ENCODE measurements at regions not wholly inside any gene's neighbourhood (a gene's known extent, or its start where the extent isn't known, plus 50 kb on each side); places are given as distances from the start of the nearest gene placed in this dataset.
"Not testable (repeated sequence)": the region's sequence is repeated elsewhere in the genome, so short reads cannot be mapped to it uniquely, and the experiment has no call there.

GRCh38 chr3:163722405-163722804 is 1355.9 kb downstream of the SI start:
- no peak for TF ChIP-seq CTCF (IDR thresholded peaks at IDR 0.05; ENCODE audit: control insufficient read depth, insufficient read depth, low read depth, low read length, missing control alignments)
- DNase-seq (ENCODE audit: low read depth), result no peak
- no peak overlapping the region for H3K4me3 ChIP-seq (ENCODE audit: control insufficient read depth, low read depth, low read length)

- no peak for TF ChIP-seq CTCF (IDR thresholded peaks at IDR 0.05; ENCODE audit: control insufficient read depth, insufficient read depth, low read depth, low read length, missing control alignments)
- H3K4me3 ChIP-seq (ENCODE audit: control insufficient read depth, low read depth, low read length), result no peak overlapping the region
Observed at GRCh38 chr3:163721596-163721995, 1356.7 kb downstream of the SI start.

GRCh38 chr3:163717377-163717776 is 1360.9 kb downstream of the SI start:
- no peak for DNase-seq (ENCODE audit: low read depth)
- TF ChIP-seq CTCF (IDR thresholded peaks at IDR 0.05; ENCODE audit: control insufficient read depth, insufficient read depth, low read depth, low read length, missing control alignments), result no peak
- H3K4me3 ChIP-seq (ENCODE audit: control insufficient read depth, low read depth, low read length), result no peak overlapping the region

More at GRCh38 chr3:163721596-163721995, 1356.7 kb downstream of the SI start:
- DNase-seq (ENCODE audit: low read depth), result no peak

- H3K4me3 ChIP-seq (ENCODE audit: control insufficient read depth, low read depth, low read length), result no peak overlapping the region
- no peak for TF ChIP-seq CTCF (IDR thresholded peaks at IDR 0.05; ENCODE audit: control insufficient read depth, insufficient read depth, low read depth, low read length, missing control alignments)
- DNase-seq (ENCODE audit: low read depth), result no peak
Observed at GRCh38 chr3:163708428-163708827, 1369.9 kb downstream of the SI start.

- no peak for DNase-seq (ENCODE audit: low read depth)
- no peak for TF ChIP-seq CTCF (IDR thresholded peaks at IDR 0.05; ENCODE audit: control insufficient read depth, insufficient read depth, low read depth, low read length, missing control alignments)
Observed at GRCh38 chr3:163707659-163708058, 1370.6 kb downstream of the SI start.

GRCh38 chr3:163698221-163698620 is 1380.1 kb downstream of the SI start:
- not testable (repeated sequence) for H3K4me3 ChIP-seq (ENCODE audit: control insufficient read depth, low read depth, low read length); DNase-seq (ENCODE audit: low read depth)

More at GRCh38 chr3:163707659-163708058, 1370.6 kb downstream of the SI start:
- no peak overlapping the region for H3K4me3 ChIP-seq (ENCODE audit: control insufficient read depth, low read depth, low read length)

GRCh38 chr3:163692494-163692893 is 1385.8 kb downstream of the SI start:
- no peak overlapping the region for H3K4me3 ChIP-seq (ENCODE audit: control insufficient read depth, low read depth, low read length)
- DNase-seq (ENCODE audit: low read depth), result no peak
- no peak for TF ChIP-seq CTCF (IDR thresholded peaks at IDR 0.05; ENCODE audit: control insufficient read depth, insufficient read depth, low read depth, low read length, missing control alignments)
